ENCODE measurements at regions not wholly inside any gene's neighbourhood (a gene's known extent, or its start where the extent isn't known, plus 50 kb on each side); places are given as distances from the start of the nearest gene placed in this dataset.

- TF ChIP-seq MAX (IDR thresholded peaks at IDR 0.05) (no peak), CTCF (IDR thresholded peaks at IDR 0.05; ENCODE audit: low read depth, low read length, missing input control) (no peak), ZBTB33 (IDR thresholded peaks at IDR 0.05) (no peak)
Measured at GRCh38 chr3:178455226-178455625, 81.0 kb upstream of the KCNMB2 start.
